OCI-LY3 (cell line): ENCODE measurements at regions not wholly inside any gene's neighbourhood (a gene's known extent, or its start where the extent isn't known, plus 50 kb on each side); places are given as distances from the start of the nearest gene placed in this dataset.

Source experiments
- CTCF ChIP-seq: fragments of 200-600, 300-600 bp; sonication (generic); IDR thresholded peaks from 2 replicates; pipeline ENCODE4 v1.5.1; 2014; ENCODE audit warnings: antibody characterized with exemption, low read length, low read depth
- EZH2phosphoT487 ChIP-seq: fragments of 200-600 bp; shearing (Covaris generic); IDR thresholded peaks from 2 replicates; pipeline ENCODE4 v1.6.1; 2018; ENCODE audit warnings: antibody characterized with exemption, mixed run types, low read depth

- TF ChIP-seq CTCF: no peak
- no peak for TF ChIP-seq EZH2phosphoT487
Observed at GRCh38 chr7:66537380-66537779, 91.3 kb upstream of the KCTD7 start.
